Mesendoderm (in vitro differentiated cells): ENCODE measurements at regions not wholly inside any gene's neighbourhood (a gene's known extent, or its start where the extent isn't known, plus 50 kb on each side); places are given as distances from the start of the nearest gene placed in this dataset.

Experiments
- DNase-seq: peaks from one replicate; pipeline ENCODE4 v3.0.0; 2013
- H2AK5ac ChIP-seq: 2 replicates; pipeline ENCODE4 v1.6.1; 2013; ENCODE audit warnings: low read length, inconsistent platforms
- H2BK120ac ChIP-seq: 2 replicates; pipeline ENCODE4 v1.6.1; 2013; ENCODE audit warnings: low read depth, mild to moderate bottlenecking, low read length, moderate library complexity, mixed read lengths
- H2BK15ac ChIP-seq: replicated peaks from 2 replicates; pipeline ENCODE4 v1.6.1; 2013; ENCODE audit warnings: low read depth, mild to moderate bottlenecking, moderate library complexity
- H2BK5ac ChIP-seq: 2 replicates; pipeline ENCODE4 v1.6.1; 2013; ENCODE audit warnings: low read length, inconsistent platforms
- H3K18ac ChIP-seq: 2 replicates; pipeline ENCODE4 v1.6.1; 2013; ENCODE audit warnings: mild to moderate bottlenecking, low read length, mixed read lengths
- H3K23ac ChIP-seq: one replicate; pipeline ENCODE4 v1.6.1; 2013; ENCODE audit warnings: low read length
- H3K27ac ChIP-seq: 2 replicates; pipeline ENCODE4 v1.5.1; 2013; ENCODE audit warnings: low read depth, mild to moderate bottlenecking, inconsistent platforms, low read length, moderate library complexity
- H3K27me3 ChIP-seq: 2 replicates; pipeline ENCODE4 v1.6.1; 2013; ENCODE audit warnings: low read length, control low read depth, mild to moderate bottlenecking, inconsistent platforms; ENCODE audit not compliant: insufficient read depth, poor library complexity
- H3K36me3 ChIP-seq: 2 replicates; pipeline ENCODE4 v1.6.1; 2013; ENCODE audit warnings: low read length, inconsistent platforms; ENCODE audit not compliant: control insufficient read depth, insufficient read depth
- H3K4ac ChIP-seq: one replicate; pipeline ENCODE4 v1.6.1; 2013; ENCODE audit warnings: low read depth, mild to moderate bottlenecking, low read length, moderate library complexity
- H3K4me1 ChIP-seq: 2 replicates; pipeline ENCODE4 v1.6.1; 2013; ENCODE audit warnings: low read depth, low read length, inconsistent platforms; ENCODE audit not compliant: control insufficient read depth
- H3K4me2 ChIP-seq: 2 replicates; pipeline ENCODE4 v1.6.1; 2013; ENCODE audit warnings: low read length
- H3K4me3 ChIP-seq: 2 replicates; pipeline ENCODE4 v1.5.1; 2013; ENCODE audit warnings: mild to moderate bottlenecking, low read length
- H3K56ac ChIP-seq: one replicate; pipeline ENCODE4 v1.6.1; 2013; ENCODE audit warnings: low read length
- H3K79me1 ChIP-seq: 2 replicates; pipeline ENCODE4 v1.6.1; 2013; ENCODE audit warnings: low read length, inconsistent platforms
- H3K79me2 ChIP-seq: 2 replicates; pipeline ENCODE4 v1.6.1; 2013; ENCODE audit warnings: mild to moderate bottlenecking, low read length; ENCODE audit not compliant: control insufficient read depth, insufficient read depth
- H3K9ac ChIP-seq: 2 replicates; pipeline ENCODE4 v1.6.1; 2013; ENCODE audit warnings: low read length, inconsistent platforms
- H4K5ac ChIP-seq: one replicate; pipeline ENCODE4 v1.6.1; 2013; ENCODE audit warnings: low read length
- H4K8ac ChIP-seq: one replicate; pipeline ENCODE4 v1.6.1; 2013; ENCODE audit warnings: low read depth, mild to moderate bottlenecking, control low read depth, low read length, moderate library complexity
- WGBS: extraction: QIAGEN DNeasy Blood & Tissue Kit; methylation state at CpG from one replicate; pipeline ENCODE4 v1.1.7; 2013; ENCODE audit warnings: low lambda C conversion rate, missing lambda C conversion rate; ENCODE audit not compliant: insufficient coverage; ENCODE audit errors: extremely low coverage; 5-methylcytosine and 5-hydroxymethylcytosine counted together

DNA sequence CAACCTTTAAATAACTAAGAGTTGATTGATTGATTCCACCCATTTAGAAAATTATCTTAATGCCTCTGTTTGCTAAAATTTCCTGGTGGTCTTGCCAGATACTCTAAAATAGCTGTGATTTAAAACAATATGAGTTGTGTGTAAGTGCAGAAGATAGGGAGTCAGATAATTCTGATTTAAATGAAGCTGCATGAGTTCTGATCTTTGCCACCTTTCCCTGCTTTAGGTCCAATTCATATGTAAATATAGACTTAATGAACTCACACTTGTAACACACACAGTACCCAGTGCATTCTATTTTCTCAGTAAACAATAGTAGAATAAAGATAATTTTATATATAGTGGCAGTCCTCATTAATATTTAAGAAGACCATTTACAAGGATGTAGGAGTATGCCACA is 981.8 kb downstream of the SLITRK1 start:
- Histone ChIP-seq H3K18ac (no peak overlapping the region), H2AK5ac (no peak overlapping the region), H3K79me1 (no peaks in the 10 kb centered on the region), H3K4me2 (no peak overlapping the region), H3K4me1 (no peaks in the 10 kb centered on the region), H3K23ac (no peak overlapping the region), H2BK5ac (no peak overlapping the region), H3K27ac (no peak overlapping the region), H3K9ac (no peak overlapping the region), H3K36me3 (no peaks in the 10 kb centered on the region), H3K79me2 (no peaks in the 10 kb centered on the region), H4K8ac (no peak overlapping the region), H3K56ac (no peak overlapping the region), H2BK120ac (no peak overlapping the region), H4K5ac (no peak overlapping the region), H2BK15ac (no peak overlapping the region), H3K27me3 (no peaks in the 10 kb centered on the region), H3K4me3 (no peak overlapping the region), H3K4ac (no peak overlapping the region)
- no peak for DNase-seq

DNA sequence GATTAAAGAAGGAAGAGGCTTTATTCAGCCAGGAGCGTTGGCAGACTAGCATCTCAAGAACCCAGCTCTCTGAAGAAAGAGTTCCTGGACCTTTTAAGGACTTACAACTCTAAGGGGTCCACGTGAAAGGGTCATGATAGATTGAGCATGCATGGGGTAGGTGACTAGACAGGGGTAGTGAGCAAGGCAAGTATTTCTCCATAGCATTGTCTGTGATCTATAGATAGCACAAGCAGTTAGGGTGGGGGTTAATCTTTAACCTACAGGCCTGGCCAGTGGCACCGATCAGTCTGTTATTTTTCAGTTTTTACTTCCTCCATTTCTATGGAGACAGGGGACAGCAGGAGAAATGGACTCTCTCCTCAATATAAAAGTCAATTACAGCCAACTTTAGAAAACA is 983.7 kb downstream of the SLITRK1 start:
- DNase-seq, result no peak
- no peak overlapping the region for H2BK120ac ChIP-seq
- no peak overlapping the region for H3K9ac ChIP-seq
- H3K18ac ChIP-seq, result no peak overlapping the region
- no peak overlapping the region for H3K56ac ChIP-seq
- no peak overlapping the region for H2BK15ac ChIP-seq
- no peak overlapping the region for H3K4me3 ChIP-seq
- H3K79me1 ChIP-seq, result no peaks in the 10 kb centered on the region
- no peak overlapping the region for H2AK5ac ChIP-seq
- H3K27me3 ChIP-seq, result no peaks in the 10 kb centered on the region
- no peak overlapping the region for H3K27ac ChIP-seq
- no peak overlapping the region for H3K4me2 ChIP-seq
- WGBS, result no CpG with 5 or more reads among the region's 3 CpGs
- no peaks in the 10 kb centered on the region for H3K36me3 ChIP-seq
- no peak overlapping the region for H2BK5ac ChIP-seq
- no peak overlapping the region for H4K8ac ChIP-seq
- H3K23ac ChIP-seq, result no peak overlapping the region
- no peaks in the 10 kb centered on the region for H3K4me1 ChIP-seq
- no peak overlapping the region for H4K5ac ChIP-seq
- no peaks in the 10 kb centered on the region for H3K79me2 ChIP-seq
- no peak overlapping the region for H3K4ac ChIP-seq

DNA sequence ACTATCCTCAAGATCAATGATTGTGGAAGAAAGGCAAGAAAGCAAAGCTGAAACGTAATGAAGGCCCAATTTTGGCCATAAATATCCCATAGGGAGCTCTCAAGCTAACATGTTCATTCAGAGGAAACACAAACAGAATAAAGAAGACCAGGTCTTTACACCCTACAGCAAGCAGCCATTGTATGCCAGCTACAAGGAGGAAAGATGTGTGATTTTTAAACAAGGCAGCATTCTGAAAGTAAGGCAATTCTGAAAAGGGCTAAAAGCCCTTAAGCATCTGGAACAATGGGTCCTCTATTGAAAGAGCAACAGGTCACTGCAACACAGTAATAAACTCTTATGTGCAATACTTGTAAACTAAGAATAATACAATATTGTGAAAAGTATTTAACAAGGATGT is 1002.4 kb downstream of the SLITRK1 start:
- Histone ChIP-seq H3K4me3 (no peak overlapping the region), H2BK5ac (no peak overlapping the region), H3K56ac (no peak overlapping the region), H3K23ac (no peak overlapping the region), H3K4me1 (no peaks in the 10 kb centered on the region), H2BK15ac (no peak overlapping the region), H4K8ac (no peak overlapping the region), H3K79me2 (no peaks in the 10 kb centered on the region), H3K9ac (no peak overlapping the region), H3K4me2 (no peak overlapping the region), H3K27ac (no peak overlapping the region), H2AK5ac (no peak overlapping the region), H3K4ac (no peak overlapping the region), H3K27me3 (no peaks in the 10 kb centered on the region), H3K18ac (no peak overlapping the region), H4K5ac (no peak overlapping the region), H3K36me3 (no peaks in the 10 kb centered on the region), H2BK120ac (no peak overlapping the region), H3K79me1 (no peaks in the 10 kb centered on the region)
- WGBS, result no CpG with 5 or more reads among the region's 1 CpG
- DNase-seq, result no peak

DNA sequence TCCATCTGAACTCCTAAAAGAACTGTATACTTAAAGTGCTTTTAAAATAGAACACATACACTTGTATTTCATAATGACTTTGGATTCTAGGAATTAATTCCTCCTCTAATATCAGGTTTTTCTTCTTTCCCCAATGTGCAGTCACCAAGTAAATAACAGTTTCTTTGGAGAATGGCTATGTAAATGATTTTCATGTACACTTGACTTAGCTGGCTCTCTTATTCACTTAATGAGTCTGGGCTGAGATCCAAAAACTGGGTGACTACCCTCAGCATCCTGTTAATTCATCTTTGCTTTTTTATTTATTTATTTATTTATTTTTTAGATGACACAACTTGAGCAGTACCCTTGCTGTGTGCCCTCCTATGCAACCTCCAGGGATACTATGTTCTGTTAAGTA is 1003.7 kb downstream of the SLITRK1 start:
- Histone ChIP-seq H3K4me2 (no peak overlapping the region), H3K4ac (no peak overlapping the region), H3K18ac (no peak overlapping the region), H2AK5ac (no peak overlapping the region), H2BK15ac (no peak overlapping the region), H3K79me2 (no peaks in the 10 kb centered on the region), H3K9ac (no peak overlapping the region), H3K23ac (no peak overlapping the region), H2BK120ac (no peak overlapping the region), H3K4me3 (no peak overlapping the region), H4K5ac (no peak overlapping the region), H3K56ac (no peak overlapping the region), H3K79me1 (no peaks in the 10 kb centered on the region), H3K4me1 (no peaks in the 10 kb centered on the region), H4K8ac (no peak overlapping the region), H3K27me3 (no peaks in the 10 kb centered on the region), H2BK5ac (no peak overlapping the region), H3K27ac (no peak overlapping the region), H3K36me3 (no peaks in the 10 kb centered on the region)
- no peak for DNase-seq

- H3K56ac ChIP-seq, result no peak overlapping the region
- no peaks in the 10 kb centered on the region for H3K27me3 ChIP-seq
- no peak overlapping the region for H4K5ac ChIP-seq
- no peak overlapping the region for H3K18ac ChIP-seq
- no peak overlapping the region for H4K8ac ChIP-seq
- no peak overlapping the region for H3K9ac ChIP-seq
- no peak overlapping the region for H2BK15ac ChIP-seq
- H3K4me3 ChIP-seq, result no peak overlapping the region
- no peak overlapping the region for H3K27ac ChIP-seq
- H3K4ac ChIP-seq, result no peak overlapping the region
- no peak for DNase-seq
- no peak overlapping the region for H2AK5ac ChIP-seq
- no CpG with 5 or more reads among the region's 2 CpGs for WGBS
- no peaks in the 10 kb centered on the region for H3K36me3 ChIP-seq
- H2BK120ac ChIP-seq, result no peak overlapping the region
- no peak overlapping the region for H3K23ac ChIP-seq
- no peaks in the 10 kb centered on the region for H3K79me1 ChIP-seq
- H2BK5ac ChIP-seq, result no peak overlapping the region
- no peaks in the 10 kb centered on the region for H3K79me2 ChIP-seq
- H3K4me2 ChIP-seq, result no peak overlapping the region
- H3K4me1 ChIP-seq, result no peaks in the 10 kb centered on the region
These were observed 1015.0 kb downstream of the SLITRK1 start for GRCh38 chr13:82867284-82867683.

DNA sequence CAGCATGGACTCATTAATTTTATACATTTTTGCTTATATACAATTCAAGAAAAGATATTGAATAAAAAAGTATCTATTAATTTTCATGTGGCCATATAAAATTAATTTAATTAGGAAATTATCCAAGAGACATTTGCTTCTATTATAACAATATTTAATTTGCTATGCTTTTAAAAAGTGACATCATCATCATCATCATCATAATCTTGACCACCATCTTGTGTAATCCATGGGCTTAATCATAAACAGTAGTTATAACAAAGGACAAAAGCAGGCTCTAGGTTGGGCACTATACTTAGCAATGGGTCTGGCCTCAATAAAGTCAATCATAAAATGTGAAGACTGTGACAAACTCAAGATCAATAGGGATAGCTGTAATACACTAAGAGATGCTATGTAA is 1031.6 kb downstream of the SLITRK1 start:
- no peak overlapping the region for H3K4me3 ChIP-seq

More for the DNA sequence above, 1031.6 kb downstream of the SLITRK1 start:
- no peak overlapping the region for H4K5ac ChIP-seq
- H2BK5ac ChIP-seq, result no peak overlapping the region
- no peaks in the 10 kb centered on the region for H3K4me1 ChIP-seq
- H3K4me2 ChIP-seq, result no peak overlapping the region
- H3K36me3 ChIP-seq, result no peaks in the 10 kb centered on the region
- no peak overlapping the region for H2AK5ac ChIP-seq
- no peaks in the 10 kb centered on the region for H3K79me1 ChIP-seq
- H4K8ac ChIP-seq, result no peak overlapping the region
- no peaks in the 10 kb centered on the region for H3K79me2 ChIP-seq
- no peak overlapping the region for H2BK120ac ChIP-seq
- H3K23ac ChIP-seq, result no peak overlapping the region
- no peak overlapping the region for H3K18ac ChIP-seq
- no peak overlapping the region for H3K9ac ChIP-seq
- H3K27ac ChIP-seq, result no peak overlapping the region
- no peak overlapping the region for H3K4ac ChIP-seq
- H3K27me3 ChIP-seq, result no peaks in the 10 kb centered on the region
- H2BK15ac ChIP-seq, result no peak overlapping the region
- DNase-seq, result no peak
- no peak overlapping the region for H3K56ac ChIP-seq
